Stimulated activated CD8-positive, alpha-beta memory T cell treated with anti-CD3 and anti-CD28 coated beads, Interleukin-15, amount 100 ng/mL, for 24 hours (primary cell): ENCODE measurements at regions not wholly inside any gene's neighbourhood (a gene's known extent, or its start where the extent isn't known, plus 50 kb on each side); places are given as distances from the start of the nearest gene placed in this dataset.
"Not testable (repeated sequence)": the region's sequence is repeated elsewhere in the genome, so short reads cannot be mapped to it uniquely, and the experiment has no call there.

ENCODE experiments used
- DNase-seq: peaks from one replicate; pipeline ENCODE4 v3.0.0-alpha.2; 2020; ENCODE audit warnings: low read depth

- no peak for DNase-seq
Observed at GRCh38 chr11:19433367-19433766, 192.6 kb upstream of the E2F8 start.

DNA sequence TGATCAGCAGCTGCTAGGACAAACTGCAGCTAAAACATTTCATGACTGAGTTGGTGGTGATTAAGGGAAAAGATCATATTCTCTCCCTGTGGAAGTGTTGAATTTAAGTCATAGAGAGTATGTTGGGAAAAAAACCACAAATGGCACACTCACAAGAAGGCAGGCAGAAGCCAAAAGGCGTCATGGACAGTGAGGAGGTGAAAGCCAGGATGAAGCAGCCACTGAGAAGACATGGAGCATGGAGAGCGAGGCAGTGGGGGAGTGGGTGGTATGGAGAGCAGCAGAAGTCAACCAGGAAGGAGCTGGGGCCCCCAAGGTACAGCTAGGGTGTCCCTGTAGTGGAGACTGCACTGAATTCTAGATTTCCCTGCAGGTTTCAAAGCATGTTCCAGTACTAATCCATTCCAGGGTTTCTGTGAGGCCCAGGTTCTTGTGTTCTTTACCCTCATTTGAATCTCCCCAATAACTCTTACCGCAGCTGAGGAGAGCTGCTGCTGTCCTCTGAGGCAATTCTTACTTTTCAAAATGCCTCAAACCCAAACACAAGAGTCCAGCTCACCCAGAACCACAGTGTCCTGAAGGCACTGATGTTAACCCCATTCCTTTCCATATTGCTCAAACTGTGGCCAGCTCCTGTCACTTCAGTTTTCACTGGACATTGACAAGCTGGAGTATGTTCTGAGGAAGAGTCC lies 191.8 kb upstream of the E2F8 start:
- no peak for DNase-seq

GRCh38 chr11:19430754-19431398 lies 190.1 kb upstream of the E2F8 start:
- no peak for DNase-seq

- no peak for DNase-seq
Observed at GRCh38 chr11:19430346-19430745, 189.6 kb upstream of the E2F8 start.

- DNase-seq, result no peak
Observed at GRCh38 chr11:19429108-19429760, 188.5 kb upstream of the E2F8 start.

DNA sequence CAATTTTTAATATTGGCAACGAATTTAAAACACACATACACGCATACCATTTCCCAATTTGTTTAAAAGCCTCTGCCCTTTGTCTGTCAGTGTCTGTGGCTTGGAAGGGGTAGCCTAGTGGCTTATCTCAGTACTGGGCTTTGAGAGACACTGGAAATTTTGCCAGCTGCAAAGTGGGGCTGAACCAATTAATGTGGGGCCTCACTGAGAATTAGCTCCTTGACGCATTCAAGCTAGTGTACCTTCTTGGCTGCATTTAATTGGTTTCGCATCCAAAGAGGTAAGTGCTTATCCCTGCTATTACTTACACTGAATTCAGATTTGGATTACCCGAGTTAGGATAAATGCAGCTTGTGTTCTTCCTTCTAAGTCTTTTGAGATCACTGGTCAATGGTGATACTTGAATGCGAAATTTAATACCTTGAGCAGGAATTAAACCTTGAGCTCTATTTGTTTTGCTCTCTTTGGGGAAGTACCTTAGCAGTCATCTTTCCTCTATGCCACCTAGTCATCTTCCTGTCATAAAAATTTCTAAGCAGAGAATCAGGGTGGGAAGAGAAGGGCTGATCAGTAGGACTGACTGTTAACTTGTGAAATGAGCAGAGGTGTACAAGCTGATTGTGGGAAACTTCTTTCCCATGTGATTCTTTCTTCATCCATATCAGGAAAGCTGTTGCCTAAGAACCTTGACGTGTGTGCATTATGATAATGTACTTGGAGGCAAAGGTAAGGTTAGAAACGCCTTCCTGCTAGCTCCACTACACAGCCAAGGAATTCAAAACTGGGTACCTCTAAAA lies 187.7 kb upstream of the E2F8 start:
- DNase-seq, result no peak

DNA sequence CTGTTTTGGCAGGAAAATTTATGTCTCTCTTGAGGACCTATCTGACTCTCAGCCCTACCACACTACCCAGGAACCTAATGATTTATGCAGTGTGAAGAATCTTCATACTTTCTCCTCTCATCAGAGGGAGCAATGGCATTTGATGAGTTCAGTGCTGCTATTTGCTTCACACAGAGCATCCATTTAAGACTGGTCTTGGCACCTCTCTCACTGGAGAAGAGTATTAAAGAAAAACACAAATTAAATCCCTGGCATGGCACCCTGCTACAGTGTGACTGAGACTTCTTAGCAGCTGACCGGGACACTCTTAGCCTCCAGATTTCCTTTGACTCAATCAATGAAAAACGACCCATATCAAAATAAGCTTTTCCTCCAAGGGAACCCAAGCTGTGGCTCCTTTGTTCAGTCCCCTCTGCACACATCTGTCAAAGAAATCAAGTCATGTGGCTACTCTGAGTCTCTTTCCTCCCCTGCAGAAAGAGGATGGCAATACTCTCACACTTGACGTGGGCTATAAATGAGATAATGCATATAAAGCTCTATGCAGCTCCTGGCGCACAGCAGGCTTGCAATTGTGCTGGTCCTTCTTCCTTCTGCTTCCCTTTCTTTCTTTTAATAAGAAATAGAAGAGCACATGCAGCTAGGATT lies 186.1 kb upstream of the E2F8 start:
- no peak for DNase-seq

GRCh38 chr11:19426011-19426755 lies 185.4 kb upstream of the E2F8 start:
- DNase-seq, result no peak

DNA sequence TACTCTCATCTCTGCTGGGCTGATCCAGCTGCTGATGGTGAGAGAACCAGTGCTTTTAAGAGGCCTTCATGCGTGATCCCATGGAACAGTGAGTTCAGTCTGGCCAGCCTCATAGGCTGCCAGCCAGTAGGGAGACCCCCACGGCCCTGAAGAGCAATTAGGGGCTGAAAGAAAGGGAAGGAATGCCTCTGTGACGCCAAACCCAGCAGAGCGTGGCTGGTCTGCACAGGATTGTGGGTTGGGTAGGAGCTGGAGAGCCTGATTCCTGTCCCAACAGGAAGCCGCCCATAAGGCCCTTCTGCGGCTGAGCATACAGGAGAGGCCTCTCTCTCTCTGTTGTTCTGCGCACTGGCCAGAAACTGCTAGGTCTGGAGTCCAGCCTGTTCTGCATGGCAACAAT lies 181.5 kb upstream of the E2F8 start:
- DNase-seq, result no peak

DNA sequence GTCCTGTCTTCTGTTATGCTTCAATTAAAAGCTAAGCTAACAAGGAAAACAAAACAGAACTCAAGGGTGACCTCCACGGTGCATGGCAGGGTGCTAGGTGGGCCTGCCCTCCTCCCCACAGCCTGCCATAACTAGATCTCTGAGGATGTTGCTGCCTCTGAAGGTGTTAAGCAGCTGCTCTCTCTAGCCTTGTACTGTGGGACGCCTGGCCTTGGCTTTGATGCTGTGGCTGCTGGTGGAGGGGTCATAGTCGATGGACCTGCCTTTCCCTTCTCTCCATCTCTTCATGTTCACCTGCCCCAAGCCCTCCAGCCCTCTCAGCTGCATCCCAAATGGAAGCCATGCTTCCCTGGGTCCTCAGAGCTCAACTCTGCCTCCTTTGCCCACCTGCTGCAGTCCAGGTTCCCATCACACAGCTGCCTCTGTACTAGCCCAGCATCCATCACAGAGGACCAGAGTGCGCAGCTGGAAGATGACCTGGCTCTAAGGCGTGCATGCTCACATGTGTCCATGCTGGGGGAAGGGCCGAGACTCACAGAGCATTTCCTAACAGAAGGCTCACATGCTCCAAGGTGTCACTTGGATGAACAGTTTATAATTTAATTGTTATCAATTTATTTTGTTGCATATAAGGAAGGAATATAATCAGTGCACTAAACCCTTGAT lies 180.3 kb upstream of the E2F8 start:
- no peak for DNase-seq

DNA sequence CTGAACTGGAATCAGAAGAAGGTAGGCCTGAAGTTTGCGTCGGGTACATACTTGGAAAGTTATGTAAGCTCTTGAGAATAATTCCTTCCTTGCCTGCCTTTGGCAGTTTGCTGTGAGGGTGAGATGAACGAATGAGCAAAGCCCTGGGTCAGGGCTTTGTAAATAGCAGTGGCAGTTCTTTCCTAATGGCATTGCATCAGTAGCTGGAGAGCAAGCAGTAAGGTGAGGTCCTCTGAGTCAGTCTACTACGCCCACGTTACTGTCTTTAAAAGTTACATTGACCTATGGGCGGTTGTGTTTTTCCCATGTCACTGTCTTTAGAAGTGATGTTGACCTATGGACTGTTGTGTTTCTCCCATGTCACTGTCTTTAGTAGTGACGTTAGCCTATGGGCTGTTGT lies 179.1 kb upstream of the E2F8 start:
- DNase-seq, result no peak

GRCh38 chr11:19419021-19419750 lies 178.4 kb upstream of the E2F8 start:
- DNase-seq, result no peak

DNA sequence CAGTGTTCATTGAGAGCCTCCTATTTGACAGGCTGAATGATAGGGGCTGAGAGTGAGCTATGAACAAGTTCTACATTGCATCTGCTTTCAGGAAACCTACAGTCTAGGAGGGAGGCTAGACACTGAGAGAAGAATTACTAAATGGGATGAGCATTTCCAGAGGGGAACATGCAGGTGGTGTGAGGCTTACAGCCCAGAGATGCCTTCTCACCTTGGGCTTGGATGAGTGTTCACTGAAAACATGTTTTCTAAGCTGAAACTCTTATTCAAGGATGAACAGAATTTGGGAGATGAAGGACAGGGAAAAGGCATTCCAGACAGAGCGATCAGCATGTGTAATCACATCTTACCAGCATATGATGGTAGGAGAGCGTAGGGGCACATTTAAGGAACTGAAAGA lies 177.5 kb upstream of the E2F8 start:
- DNase-seq, result no peak

DNA sequence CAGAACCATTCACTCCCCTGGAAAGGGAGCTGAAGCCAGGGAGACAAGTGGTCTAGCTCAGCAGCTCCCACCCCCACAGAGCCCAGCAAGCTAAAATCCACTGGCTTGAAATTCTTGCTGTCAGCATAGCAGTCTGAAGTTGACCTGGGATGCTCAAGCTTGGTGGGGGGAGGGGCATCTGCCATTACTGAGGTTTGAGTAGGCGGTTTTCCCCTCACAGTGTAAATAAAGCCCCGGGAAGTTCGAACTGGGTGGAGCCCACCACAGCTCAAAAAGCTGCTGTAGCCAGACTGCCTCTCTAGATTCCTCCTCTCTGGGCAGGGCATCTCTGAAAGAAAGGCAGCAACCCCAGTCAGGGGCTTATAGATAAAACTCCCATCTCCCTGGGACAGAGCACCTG lies 171.3 kb upstream of the E2F8 start:
- DNase-seq, result not testable (repeated sequence)

GRCh38 chr11:19410032-19410431 lies 169.3 kb upstream of the E2F8 start:
- no peak for DNase-seq

- no peak for DNase-seq
Observed at GRCh38 chr11:19409307-19409706, 168.6 kb upstream of the E2F8 start.

DNA sequence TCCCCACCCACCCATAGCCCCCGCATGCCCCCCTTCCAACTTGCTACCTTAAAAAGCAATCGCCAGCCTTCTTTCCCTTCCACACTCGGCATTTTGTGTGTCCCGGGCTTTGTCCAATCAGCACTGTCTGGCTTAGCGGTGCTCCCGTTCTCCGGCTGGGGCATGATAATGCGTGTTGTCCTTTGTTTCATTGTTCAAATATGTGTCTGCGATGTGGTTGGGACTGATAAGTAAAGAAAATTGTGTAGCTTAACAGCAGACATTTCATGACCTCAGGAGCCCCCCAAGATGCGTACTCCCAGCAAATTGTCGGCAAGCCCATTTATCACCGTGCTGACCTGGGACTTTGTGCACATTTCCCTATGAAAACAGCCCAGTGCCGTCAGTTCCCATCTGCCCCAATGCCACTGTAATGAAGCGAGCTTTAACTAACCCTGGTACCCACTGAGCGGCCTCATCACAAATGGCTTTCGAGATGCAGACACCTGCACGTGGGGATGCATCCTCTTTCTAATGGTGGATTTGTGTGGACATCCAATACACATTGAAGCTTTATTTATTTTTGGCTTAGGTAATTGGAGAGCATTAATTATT lies 167.0 kb upstream of the E2F8 start:
- no peak for DNase-seq

GRCh38 chr11:19405966-19406365 lies 165.2 kb upstream of the E2F8 start:
- no peak for DNase-seq

GRCh38 chr11:19404787-19405186 lies 164.0 kb upstream of the E2F8 start:
- no peak for DNase-seq
